Nephron (organoid): ENCODE measurements at regions not wholly inside any gene's neighbourhood (a gene's known extent, or its start where the extent isn't known, plus 50 kb on each side); places are given as distances from the start of the nearest gene placed in this dataset.
"Not testable (repeated sequence)": the region's sequence is repeated elsewhere in the genome, so short reads cannot be mapped to it uniquely, and the experiment has no call there.

Experiments used
- H3K27ac Mint-ChIP-seq, 3 experiments: 2 replicates each; pipeline ENCODE4 v1.8.0; 2020; ENCODE audit warnings: mixed read lengths in 3 of 3, mild to moderate bottlenecking in 2 of 3, moderate library complexity in 1 of 3
- H3K27me3 Mint-ChIP-seq: 2 replicates; pipeline ENCODE4 v1.8.0; 2021; ENCODE audit warnings: low read depth, mild to moderate bottlenecking, moderate library complexity, mixed read lengths
- H3K36me3 Mint-ChIP-seq: 2 replicates; pipeline ENCODE4 v1.8.0; 2020; ENCODE audit warnings: low read depth, mixed read lengths
- H3K4me1 Mint-ChIP-seq: 2 replicates; pipeline ENCODE4 v1.8.0; 2020; ENCODE audit warnings: mixed read lengths
- H3K4me3 Mint-ChIP-seq, 3 experiments: 2 replicates each; pipeline ENCODE4 v1.8.0; 2020; ENCODE audit warnings: mild to moderate bottlenecking in 3 of 3, mixed read lengths in 3 of 3, moderate library complexity in 2 of 3
- H3K9me3 Mint-ChIP-seq: 2 replicates; pipeline ENCODE4 v1.8.0; 2020; ENCODE audit warnings: mixed read lengths
- CTCF ChIP-seq, 3 experiments: fragments of 200-600 bp; sonication (generic); IDR thresholded peaks; one replicate each; pipeline ENCODE4 v1.5.0; 2021; ENCODE audit warnings: antibody characterized with exemption in 3 of 3; ENCODE audit not compliant: unreplicated experiment in 3 of 3

- Mint-ChIP-seq H3K4me1 (no peaks in the 10 kb centered on the region), H3K4me3 (no peak overlapping the region), H3K27me3 (peaks cover 41% of the 10 kb centered on the region), H3K27ac (no peak overlapping the region), H3K9me3 (peaks cover 20% of the 10 kb centered on the region), H3K36me3 (peaks cover 9% of the 10 kb centered on the region)
- no peak for TF ChIP-seq CTCF (IDR thresholded peaks at IDR 0.05; ENCODE audit: unreplicated experiment in 3 of 3)
Observed at GRCh38 chrX:460116-460515, 73.4 kb upstream of the PPP2R3B start.

- no peak overlapping the region for H3K4me3 Mint-ChIP-seq
- H3K27ac Mint-ChIP-seq: no peak overlapping the region
- peaks cover 21% of the 10 kb centered on the region for H3K9me3 Mint-ChIP-seq
- TF ChIP-seq CTCF (IDR thresholded peaks at IDR 0.05; ENCODE audit: unreplicated experiment in 3 of 3): no peak
- H3K27me3 Mint-ChIP-seq: peaks cover 49% of the 10 kb centered on the region
- no peaks in the 10 kb centered on the region for H3K4me1 Mint-ChIP-seq
- peaks cover 9% of the 10 kb centered on the region for H3K36me3 Mint-ChIP-seq
Observed at GRCh38 chrX:460823-461640, 74.3 kb upstream of the PPP2R3B start.

GRCh38 chrX:462853-463252 lies 76.1 kb upstream of the PPP2R3B start:
- TF ChIP-seq CTCF (IDR thresholded peaks at IDR 0.05; ENCODE audit: unreplicated experiment in 3 of 3): no peak
- H3K27me3 Mint-ChIP-seq: peaks cover 41% of the 10 kb centered on the region
- no peaks in the 10 kb centered on the region for H3K4me1 Mint-ChIP-seq
- H3K27ac Mint-ChIP-seq: no peak overlapping the region
- H3K36me3 Mint-ChIP-seq: peaks cover 3% of the 10 kb centered on the region
- peaks cover 12% of the 10 kb centered on the region for H3K9me3 Mint-ChIP-seq
- H3K4me3 Mint-ChIP-seq: no peak overlapping the region

GRCh38 chrX:465418-466215 lies 78.9 kb upstream of the PPP2R3B start:
- Mint-ChIP-seq H3K4me1 (no peaks in the 10 kb centered on the region), H3K27me3 (peaks cover 26% of the 10 kb centered on the region), H3K27ac (no peak overlapping the region), H3K9me3 (peaks cover 12% of the 10 kb centered on the region), H3K36me3 (peaks cover 3% of the 10 kb centered on the region), H3K4me3 (no peak overlapping the region)
- TF ChIP-seq CTCF (IDR thresholded peaks at IDR 0.05; ENCODE audit: unreplicated experiment in 3 of 3): no peak

GRCh38 chrX:466836-467235 lies 80.1 kb upstream of the PPP2R3B start:
- H3K4me3 Mint-ChIP-seq, H3K9me3 Mint-ChIP-seq, H3K27ac Mint-ChIP-seq, H3K36me3 Mint-ChIP-seq, H3K4me1 Mint-ChIP-seq: not testable (repeated sequence)
- H3K27me3 Mint-ChIP-seq: peaks cover 25% of the 10 kb centered on the region

GRCh38 chrX:467686-468085 lies 81.0 kb upstream of the PPP2R3B start:
- H3K4me1 Mint-ChIP-seq, H3K9me3 Mint-ChIP-seq: not testable (repeated sequence)

More at GRCh38 chrX:467686-468085, 81.0 kb upstream of the PPP2R3B start:
- not testable (repeated sequence) for H3K36me3 Mint-ChIP-seq, H3K4me3 Mint-ChIP-seq, H3K27ac Mint-ChIP-seq
- H3K27me3 Mint-ChIP-seq: peaks cover 24% of the 10 kb centered on the region
